GM21723 (cell line): ENCODE measurements at regions not wholly inside any gene's neighbourhood (a gene's known extent, or its start where the extent isn't known, plus 50 kb on each side); places are given as distances from the start of the nearest gene placed in this dataset.

Experiments used
- ATAC-seq: cut with Tn5 transposase; IDR thresholded peaks from one replicate; pipeline ENCODE4 v1.9.1; 2021; ENCODE audit warnings: mild to moderate bottlenecking, moderate library complexity; ENCODE audit not compliant: unreplicated experiment

DNA sequence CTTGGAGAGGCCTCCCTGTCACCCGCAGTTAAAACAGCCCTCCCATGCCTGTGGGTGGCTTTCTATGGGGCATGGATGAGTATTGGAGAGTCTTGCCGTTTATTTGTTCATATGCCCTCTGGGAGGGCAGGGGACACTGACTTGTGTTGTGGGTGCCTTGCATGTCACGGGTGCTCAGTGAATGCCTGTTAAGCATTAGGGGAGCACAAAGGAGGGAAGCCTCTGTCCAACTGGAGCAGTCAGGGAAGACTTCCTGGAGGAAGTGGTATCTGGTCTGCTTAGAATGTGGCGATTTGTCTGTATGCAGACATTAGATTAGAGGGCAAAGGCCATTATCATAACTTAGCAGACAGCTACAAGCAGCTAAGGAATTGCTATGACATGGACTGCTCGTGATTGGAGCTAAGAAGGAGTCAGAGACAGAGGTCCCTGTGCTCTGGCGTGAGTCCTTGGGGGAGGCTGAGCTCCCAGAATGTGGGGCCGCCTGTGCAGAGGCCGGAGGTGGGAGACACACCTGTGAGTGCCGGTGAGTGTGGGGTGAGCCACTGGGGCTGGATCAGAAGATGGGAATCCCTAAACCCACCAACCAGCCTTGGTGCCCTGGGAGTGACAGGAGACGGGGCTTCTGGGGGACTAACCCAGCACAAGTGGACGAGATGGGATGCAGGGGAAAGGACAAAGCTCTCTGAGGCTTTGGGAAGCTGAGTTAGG, 286.1 kb downstream of the SEC14L1 start:
- no peak for ATAC-seq

DNA sequence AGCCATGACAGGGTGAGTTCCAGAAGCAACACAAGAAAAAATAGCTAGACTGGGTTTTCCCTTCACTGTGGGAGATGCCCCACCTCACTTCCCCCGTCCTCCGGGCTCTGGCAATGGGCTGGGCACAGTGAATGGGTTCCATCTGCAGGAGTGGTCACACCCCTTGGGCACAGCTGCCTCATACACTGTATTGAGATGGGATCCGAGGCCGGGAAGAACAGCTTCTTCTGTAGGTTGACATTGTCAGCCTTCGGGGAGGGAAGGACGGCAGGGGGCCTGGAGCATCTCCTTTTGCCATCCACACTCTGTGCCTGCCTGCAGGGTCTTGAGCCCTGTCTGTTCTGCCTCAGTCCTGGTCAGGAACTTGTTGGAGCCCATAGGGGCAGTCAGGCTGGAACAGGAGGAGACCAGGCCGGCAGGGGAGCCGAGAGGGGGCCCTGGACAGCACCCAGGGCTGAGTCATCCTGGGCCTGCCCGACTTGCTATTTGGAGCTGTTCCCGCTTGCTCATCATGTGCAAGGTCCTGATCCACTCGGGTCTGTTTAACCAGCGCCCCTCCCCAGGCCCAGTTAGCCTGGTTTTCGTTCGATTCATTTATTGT, 286.7 kb downstream of the SEC14L1 start:
- no peak for ATAC-seq

- ATAC-seq, result no peak
Measured at GRCh38 chr17:77428020-77428748, 287.4 kb downstream of the SEC14L1 start.

GRCh38 chr17:77428749-77429368, 288.1 kb downstream of the SEC14L1 start:
- no peak for ATAC-seq

- no peak for ATAC-seq
Measured at GRCh38 chr17:77429369-77429968, 288.7 kb downstream of the SEC14L1 start.

- ATAC-seq, result no peak
Measured at GRCh38 chr17:77429969-77430752, 289.4 kb downstream of the SEC14L1 start.

- no peak for ATAC-seq
Measured at GRCh38 chr17:77432034-77432661, 291.4 kb downstream of the SEC14L1 start.

DNA sequence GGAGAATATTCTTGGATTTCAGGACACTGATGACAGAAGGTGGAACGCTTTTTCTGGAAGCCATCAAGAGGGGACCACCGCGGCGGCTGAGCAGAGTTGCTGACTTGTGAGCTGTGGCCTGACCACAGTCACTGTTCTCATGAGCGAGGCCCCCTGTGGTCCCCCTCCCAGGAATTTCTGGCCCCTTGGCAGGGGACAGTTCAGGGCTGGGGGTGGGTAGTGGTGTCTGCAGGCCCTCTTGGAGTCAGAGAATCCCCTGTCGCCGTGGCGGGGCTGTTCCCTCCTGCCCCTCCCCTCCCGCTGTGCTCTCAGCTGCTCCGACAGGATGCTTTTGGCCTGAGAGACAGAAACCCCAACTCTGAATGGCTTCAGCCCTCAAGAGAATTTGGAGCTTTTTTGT, 292.0 kb downstream of the SEC14L1 start:
- ATAC-seq, result no peak

- no peak for ATAC-seq
Measured at GRCh38 chr17:77433385-77434135, 292.8 kb downstream of the SEC14L1 start.

DNA sequence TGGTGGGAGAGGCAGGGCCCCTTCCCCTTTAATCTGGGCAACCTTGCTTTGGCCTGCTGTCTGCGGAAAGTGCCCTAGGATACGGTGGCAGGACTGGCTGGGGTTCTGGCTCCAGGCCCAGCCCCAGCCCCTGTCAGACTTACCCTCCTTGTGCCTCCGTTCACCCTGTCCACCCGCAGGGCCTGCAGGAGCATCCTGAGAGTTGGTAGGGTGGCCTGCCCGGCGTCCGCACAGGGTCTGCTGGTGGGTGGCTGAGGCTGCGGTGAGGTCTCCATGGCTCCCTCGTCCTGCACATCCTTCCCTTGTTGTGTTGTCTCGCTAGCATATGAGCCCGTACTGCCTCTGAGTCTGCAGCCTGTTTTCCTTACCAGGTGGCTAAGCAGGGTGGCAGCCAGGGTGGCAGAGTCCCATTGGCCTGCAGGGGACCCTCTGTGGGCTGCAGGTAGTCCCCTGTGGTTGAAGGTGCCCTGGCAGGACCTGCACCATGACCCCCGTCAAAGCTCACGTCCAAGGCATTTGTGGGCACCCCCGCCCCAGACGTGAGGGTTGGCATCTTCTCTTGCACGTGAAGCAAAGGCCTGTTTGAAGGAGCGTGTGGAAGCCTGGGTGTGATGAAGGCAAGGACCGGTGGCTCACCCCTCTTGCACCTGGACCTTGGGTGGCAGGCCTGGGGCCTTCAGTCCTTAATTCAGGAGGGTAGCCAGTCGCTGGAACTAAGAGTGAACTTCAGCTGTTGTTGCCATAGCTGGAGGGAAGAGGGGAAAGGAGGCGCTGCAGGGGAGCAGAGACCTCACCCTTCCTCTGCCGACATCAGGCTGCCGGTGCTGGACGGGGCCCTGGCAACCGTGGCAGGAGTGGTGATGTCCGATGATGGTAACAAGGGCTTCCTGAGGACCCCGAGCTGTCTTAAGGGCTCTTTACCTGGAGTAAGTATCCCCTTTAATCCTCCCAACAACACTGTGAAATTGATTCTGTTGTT, 293.7 kb downstream of the SEC14L1 start:
- ATAC-seq, result no peak

- ATAC-seq, result no peak
Measured at GRCh38 chr17:77435272-77436057, 294.7 kb downstream of the SEC14L1 start.

DNA sequence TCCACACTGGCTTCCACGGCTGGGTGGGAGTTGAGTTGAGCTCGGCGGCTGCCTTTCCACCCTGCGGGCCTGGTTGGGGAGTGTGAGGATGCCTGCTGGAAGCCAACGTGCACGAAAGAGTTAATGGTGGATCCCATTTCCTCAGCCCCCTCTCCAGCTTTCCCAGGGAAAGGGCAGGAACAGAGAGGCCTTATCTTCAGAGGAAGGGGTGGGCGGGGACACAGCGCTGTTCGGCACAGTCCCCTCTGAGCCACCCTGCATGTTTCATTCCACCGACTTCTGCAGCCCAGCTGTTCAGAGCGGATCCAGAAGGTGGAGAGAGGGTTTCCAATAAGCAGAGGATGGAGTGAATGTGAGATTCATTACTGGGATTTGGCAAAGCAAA, 295.3 kb downstream of the SEC14L1 start:
- ATAC-seq, result no peak

GRCh38 chr17:77436481-77436880, 295.7 kb downstream of the SEC14L1 start:
- ATAC-seq, result no peak

DNA sequence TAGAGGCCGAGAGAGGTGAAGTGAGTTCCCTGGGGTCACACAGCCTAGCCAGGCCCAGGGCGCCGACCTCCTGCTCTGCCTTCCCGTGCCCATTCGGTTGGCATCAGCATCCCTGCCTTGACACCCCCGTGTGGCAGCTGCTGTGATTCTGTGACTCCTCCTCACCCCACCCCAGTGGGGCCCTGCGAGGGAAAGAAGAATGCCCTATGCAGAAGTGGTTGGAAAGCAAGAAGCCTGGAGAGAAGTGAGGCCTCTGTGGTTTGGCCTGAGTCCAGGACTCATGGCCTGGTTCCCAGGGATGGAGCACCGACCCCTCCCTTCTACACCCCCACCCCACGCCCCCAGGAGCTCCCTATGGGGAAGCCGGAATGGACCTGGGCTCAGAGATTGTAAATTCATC, 296.2 kb downstream of the SEC14L1 start:
- ATAC-seq, result no peak

DNA sequence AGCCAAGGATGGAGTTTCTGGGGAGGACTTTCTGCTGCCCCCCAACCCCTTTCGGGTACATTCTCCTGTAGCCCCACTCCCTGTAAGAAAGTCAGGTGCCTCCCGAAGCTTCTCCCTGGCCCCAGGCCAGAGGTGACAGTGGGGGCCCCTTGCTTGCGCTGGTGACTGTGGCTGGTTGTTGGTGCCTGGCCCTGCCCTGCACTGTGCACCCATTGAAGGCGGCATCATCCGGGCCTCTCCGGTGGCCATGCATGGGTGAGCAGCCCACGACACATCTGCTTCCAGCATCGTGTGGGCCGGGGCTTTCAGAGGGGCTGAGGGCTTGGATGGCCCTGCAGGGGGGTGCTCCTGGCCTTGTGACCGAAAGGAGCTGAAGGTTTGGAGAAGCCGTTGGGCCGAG, 297.0 kb downstream of the SEC14L1 start:
- no peak for ATAC-seq

- no peak for ATAC-seq
Measured at GRCh38 chr17:77438241-77439188, 297.7 kb downstream of the SEC14L1 start.
